Globus pallidus (tissue), 1 donor: ENCODE measurements at regions not wholly inside any gene's neighbourhood (a gene's known extent, or its start where the extent isn't known, plus 50 kb on each side); places are given as distances from the start of the nearest gene placed in this dataset.

Experiments
- DNase-seq: peaks from one replicate; pipeline ENCODE4 v3.0.0-alpha.2; 2015; ENCODE audit warnings: low spot score

DNA sequence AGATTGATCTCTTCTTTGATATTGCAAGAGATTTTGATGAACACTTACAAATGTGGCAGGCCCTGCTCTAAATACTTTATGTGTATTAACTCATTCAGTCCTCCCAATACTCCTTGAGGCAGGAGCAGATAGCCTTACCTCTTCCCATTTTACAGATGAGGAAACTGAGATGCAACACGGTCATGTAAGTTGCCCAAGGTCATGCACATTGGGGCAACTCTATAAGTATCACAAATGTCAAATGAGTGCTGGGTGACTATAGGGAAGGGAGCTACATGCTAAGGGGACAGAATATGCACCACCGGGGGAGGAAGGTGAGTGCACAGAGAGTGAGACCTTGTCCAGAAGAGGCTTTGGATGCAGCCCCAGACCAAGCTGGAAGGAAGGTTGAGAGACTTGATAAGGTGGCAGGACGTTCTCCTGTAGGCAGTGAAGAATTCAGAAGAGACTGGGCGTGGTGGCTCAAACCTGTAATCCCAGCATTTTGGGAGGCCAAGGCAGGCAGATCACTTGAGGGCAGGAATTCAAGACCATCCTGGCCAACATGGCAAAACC, 132.3 kb upstream of the PWP1 start:
- DNase-seq: no peak

DNA sequence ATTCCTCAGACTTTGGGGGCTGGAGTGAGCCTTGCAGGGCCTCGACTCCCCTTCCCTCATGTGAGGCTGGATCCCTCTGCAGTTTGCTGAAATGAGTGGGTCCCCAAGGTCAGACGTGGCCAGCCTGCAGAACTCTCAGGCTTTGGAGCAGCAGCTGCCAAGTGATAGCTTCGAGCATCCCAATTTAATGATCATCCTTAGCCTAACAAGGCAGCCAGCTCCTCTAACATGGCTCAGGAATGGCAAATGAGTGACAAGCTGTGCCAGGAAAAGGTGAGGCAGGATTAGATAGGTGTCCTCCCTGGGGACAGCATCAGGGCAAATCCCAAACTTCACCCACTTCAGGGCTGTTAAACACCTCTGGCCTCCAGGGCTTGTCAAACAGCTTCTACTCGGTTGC, 130.7 kb upstream of the PWP1 start:
- no peak for DNase-seq

DNA sequence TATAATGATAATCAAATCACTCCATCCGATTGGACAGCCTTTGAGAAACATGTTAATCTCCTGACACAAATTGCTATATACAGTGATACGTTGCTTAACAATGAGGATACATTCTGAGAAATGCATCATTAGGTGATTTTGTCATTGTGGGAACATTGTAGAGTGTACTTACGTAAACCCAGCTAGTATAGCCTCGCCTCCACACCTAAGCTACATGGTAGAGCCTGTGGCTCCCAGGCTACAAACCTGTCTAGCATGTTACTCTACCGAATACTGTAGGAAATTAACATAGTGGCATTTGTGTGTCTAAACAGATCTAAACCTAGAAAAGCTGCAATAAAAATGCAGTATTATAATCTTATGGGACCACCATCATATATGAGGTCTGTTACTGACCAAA, 128.6 kb upstream of the PWP1 start:
- DNase-seq: no peak

GRCh38 chr12:107557589-107558100, 128.0 kb upstream of the PWP1 start:
- DNase-seq: no peak

DNA sequence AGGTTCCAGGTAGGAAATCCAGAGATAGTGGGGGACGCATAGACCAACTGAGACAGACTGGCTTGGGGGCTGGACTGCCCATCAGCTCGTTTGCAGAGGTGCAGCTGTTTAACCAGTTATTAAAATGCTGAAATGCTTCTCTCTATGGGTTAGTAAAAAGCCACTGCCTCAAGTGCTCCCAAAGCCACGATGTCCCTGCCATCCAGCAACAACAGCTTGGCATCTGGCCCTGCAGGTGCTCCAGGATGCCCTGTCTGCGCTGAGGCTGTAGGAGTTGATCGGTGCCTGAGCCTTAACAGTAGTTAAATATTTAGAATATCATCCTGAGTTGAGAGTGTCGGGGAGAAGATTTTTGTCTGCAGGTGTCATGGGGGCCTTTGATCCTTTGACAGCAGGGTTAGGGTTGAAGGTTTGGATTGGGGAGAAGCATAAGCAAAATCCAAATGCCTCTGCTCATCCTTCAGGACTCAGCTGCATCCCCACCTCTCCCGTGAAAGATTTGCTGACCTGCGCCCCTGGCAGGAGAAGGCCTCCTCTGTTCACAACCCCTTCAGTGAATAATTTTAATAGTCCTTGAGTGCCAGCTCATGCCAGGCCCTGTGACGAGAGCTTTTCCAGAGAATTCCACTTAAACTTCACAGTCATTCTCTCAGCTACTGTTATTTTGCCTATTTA, 127.3 kb upstream of the PWP1 start:
- DNase-seq: no peak

- no peak for DNase-seq
Measured at GRCh38 chr12:107558816-107559382, 126.7 kb upstream of the PWP1 start.

DNA sequence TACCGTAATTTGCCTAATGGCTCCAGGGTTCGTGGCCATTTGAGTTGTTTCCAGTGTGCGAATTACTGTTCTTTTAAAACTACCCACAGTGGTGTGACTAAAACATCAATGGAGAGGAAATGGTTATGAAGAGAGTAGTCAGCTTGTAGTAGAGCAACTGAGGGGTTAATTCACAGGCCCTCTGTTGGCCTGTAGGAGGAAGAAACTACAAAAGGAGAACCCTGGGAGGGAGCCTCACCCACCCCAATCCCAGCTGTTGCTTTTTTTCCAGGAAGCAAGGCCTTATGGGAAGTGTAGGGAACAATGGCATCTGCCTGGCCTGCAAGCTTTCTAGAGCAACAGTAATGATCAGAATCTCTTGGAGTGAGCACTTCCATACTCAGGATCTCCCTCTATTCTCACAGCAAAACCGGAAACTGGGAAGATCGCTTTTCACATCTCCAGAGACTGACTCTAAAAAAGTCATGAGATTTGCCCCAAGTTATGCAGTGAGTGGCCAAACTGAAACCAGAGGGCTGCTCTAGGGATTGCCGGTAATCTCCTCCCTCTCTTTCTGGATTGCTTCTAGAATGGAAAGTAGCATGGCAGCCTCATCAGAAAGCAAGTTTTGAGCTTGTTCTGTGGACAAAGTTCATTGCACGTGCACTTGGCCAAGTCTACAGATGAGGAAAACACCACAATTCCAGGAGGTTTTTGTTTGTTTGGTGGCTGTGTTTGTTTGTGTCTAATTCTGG, 125.3 kb upstream of the PWP1 start:
- DNase-seq: no peak

DNA sequence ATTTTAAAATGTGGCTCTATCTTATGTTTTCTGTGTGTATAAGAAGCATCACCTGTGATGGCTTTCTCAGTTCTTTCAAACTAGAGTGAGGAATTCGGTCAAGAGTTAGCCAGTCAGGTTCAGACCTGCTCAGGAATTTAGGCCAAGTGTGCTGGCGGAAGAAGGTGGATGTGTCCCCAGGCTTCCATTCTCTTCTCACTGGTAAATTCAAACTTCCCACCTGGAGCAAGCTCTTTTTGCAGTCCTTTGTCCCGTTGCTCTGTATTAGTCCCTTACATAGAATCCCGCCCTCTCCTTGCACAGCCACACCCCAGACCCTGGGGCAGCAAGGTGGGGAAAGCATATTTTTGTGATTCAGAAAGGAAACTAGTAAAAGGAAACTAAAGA, 124.7 kb upstream of the PWP1 start:
- no peak for DNase-seq

DNA sequence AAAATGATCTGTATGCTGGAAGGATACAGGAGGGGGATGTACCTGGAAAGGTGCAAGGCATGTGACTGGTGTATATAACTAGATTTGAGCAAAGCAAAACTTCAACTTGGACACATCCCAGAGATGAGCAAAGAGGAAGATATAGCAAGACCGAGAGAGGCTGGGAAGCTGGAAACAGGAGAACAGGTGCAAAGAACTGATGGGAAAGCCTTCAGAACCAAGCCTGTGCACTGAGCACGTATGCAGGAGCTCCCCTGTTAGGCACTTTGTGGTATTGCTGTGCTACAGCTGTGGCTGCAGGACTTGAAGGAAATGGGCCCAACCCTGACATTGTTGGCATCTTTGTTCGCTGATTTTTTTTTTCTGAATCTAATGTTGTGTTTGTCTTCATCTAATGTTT, 120.7 kb upstream of the PWP1 start:
- DNase-seq: no peak

- no peak for DNase-seq
Measured at GRCh38 chr12:107565551-107565950, 120.0 kb upstream of the PWP1 start.

DNA sequence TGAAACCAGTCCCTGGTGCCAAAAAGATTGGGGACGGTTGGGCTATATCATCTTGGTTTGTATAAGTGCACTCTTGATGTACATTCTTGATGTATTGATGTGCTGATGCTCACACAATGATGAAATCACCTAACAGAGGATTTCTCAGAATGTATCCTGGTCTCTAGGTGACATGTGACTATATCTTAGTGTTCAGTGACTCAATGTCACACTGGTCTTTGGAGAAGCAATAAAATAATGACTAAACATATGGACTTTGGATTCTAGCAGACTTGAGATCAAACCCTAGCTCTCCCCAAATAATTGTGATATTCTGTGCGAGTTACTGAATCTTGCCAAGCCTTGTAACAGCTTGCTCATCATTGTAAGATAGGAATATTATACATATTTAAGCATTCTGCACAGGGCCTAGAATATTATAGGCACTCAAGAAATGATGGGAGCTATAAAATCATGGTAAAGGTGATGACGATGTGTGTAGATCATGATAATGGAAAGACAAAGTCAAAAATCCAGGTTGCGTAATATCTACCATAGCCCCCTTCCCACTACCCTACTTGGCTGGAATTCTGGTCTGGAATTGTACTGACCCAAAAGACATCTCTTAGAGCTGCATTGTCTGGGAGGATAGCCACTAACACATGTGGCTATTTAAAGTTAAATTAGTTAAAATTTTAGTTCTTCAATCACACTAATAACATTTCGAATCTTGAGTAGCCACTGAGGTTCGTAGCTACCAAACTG, 117.6 kb upstream of the PWP1 start:
- no peak for DNase-seq

GRCh38 chr12:107568718-107569117, 116.9 kb upstream of the PWP1 start:
- DNase-seq: no peak

GRCh38 chr12:107570721-107571120, 114.9 kb upstream of the PWP1 start:
- DNase-seq: no peak

GRCh38 chr12:107571492-107571891, 114.1 kb upstream of the PWP1 start:
- no peak for DNase-seq

DNA sequence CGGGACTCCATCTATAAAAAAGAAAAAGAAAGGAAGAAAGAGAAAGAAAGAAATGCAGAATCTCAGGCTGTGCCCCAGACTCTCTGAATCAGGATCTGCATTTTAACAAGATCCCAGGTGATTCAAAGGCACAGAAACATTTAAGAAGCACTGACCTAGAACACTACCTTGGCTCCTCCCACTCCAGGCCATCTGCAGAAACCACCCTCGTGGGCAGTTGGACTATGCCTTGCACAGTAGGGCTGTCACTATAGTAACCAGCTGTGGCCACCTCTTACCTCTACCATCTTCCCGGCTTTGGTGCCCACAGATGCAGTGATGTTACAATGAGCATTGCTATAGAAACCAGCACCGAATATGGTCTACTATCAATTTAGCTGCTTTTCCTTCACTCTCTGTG, 110.9 kb upstream of the PWP1 start:
- DNase-seq: no peak

DNA sequence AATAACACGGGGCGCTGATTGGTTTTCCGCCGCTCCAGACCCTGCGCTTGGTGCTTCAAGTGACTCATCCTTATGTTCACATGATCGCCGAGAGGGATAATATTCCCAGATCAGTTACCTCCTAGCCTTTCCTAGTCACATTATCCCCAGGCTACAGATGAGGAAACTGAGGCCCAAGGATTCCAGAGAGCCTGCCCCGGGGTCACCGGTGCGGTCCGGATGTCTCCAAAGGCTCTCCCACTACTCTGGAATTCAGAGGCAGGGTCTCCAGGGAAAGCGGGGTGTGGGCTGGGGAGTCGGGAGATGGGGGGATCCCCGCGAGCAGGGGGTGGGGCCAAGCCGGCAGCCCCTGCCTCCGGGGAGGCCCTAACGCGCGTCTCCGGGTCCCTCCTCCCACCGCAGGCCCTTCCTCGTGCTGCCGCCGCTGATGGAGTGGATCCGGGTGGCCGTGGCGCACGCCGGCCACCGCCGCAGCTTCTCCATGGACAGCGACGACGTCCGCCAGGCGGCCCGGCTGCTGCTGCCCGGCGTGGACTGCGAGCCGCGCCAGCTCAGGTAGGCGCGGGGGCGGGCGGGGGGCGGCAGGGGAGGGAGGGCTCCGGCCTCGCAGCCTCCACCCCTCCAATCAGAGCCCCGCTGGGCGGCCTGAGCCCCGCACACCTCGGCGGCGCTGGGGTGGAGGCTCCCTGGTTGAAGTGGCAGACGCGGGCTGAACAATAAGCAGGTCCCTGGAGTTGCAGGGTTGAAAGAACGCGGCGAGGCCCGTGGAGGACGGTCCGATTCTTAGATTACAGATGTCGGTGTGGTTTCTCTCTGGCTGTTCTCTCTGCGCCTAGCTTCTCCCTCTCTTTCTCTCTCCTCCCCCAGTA, 104.6 kb upstream of the PWP1 start:
- DNase-seq: no peak

DNA sequence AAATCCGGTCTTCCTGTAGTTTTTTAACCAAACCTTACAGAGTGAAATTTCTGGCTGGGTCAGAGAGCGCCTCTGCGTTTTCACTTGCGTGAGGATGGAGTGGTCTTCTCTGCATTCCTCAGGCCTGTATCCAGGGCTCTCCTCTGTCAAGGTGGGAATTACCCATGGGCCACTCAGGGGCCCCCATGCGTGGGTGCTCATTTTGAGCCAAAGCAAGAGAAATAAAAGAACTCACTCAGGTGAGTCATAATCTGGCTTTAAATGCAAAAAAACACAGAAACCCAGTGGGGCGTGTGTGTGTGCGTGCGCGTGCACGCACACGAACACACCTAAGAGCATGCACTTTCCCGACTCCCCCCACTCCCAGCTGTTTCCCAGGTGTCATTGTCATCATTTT, 104.0 kb upstream of the PWP1 start:
- DNase-seq: no peak

GRCh38 chr12:107583551-107583950, 102.0 kb upstream of the PWP1 start:
- DNase-seq: no peak

GRCh38 chr12:107584563-107584962, 101.0 kb upstream of the PWP1 start:
- DNase-seq: no peak

DNA sequence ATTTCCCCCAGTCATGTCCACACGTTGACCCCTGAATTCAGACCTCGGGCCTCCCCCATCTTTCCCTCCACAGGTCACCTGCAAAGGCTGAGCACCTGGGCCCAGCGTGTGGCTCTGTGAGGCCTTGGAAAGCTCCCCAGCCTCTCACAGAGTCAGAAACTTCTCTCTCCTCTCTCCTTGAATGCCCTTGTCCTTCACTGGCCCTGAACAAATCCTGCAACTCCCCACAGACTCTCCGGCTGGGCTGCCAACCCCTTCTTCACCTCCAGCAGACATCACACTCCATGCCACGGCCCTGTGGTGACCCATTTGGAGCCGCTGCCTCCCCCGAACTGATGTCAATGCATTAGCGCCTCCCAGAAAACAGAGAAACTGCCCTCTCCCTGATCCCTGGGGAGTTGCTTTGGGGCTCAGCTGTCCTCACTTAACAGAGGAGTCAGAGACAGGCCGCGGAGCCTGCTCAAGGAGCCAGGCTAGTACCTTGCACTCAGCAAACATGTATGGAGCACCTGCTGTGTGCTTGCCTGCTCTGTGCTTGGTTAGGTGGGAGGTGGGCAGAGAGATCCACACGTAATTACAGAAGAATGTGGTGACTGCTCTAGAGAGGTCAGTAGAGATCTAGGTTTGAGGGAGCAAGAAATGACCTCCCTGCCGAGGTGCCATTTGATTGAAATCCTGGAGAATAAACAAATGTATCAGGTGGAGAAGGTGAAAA, 99.2 kb upstream of the PWP1 start:
- no peak for DNase-seq

DNA sequence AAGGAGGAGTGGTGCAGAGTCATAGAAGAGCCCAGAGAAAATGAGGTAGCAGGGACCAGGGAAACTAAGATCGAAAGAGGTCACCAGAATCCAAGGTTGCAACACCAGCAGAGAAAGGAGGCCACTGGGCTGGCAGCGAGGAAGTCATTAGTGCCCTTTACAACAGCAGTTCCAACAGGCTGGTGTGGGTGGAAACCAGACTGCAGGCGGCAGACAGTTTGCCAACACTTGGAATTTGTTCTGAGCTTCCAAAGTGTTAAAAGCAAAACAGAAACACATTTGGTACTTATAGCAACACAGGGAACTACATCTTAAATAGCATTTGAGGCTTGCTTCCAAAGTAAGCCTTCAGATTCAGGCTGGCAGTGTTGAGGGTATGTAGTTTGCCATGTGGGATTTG, 95.2 kb upstream of the PWP1 start:
- no peak for DNase-seq
